PFSK-1 (cell line): ENCODE measurements at regions not wholly inside any gene's neighbourhood (a gene's known extent, or its start where the extent isn't known, plus 50 kb on each side); places are given as distances from the start of the nearest gene placed in this dataset.

Experiments used
- POLR2AphosphoS5 ChIP-seq: IDR thresholded peaks from 2 replicates; pipeline ENCODE4 v1.6.1; 2012; ENCODE audit warnings: low read depth, mild to moderate bottlenecking, control low read depth, low read length, moderate library complexity
- TAF1 ChIP-seq: IDR thresholded peaks from 2 replicates; pipeline ENCODE4 v1.6.1; 2012; ENCODE audit warnings: low read length, control low read depth, borderline replicate concordance; ENCODE audit not compliant: insufficient read depth
- TF ChIP-seq, protein P1 (sequence below), 2 experiments: IDR thresholded peaks; 2 replicates each; pipeline versions ENCODE4 v1.6.1 to v1.8.0; 2011 to 2012; ENCODE audit warnings: low read depth in 2 of 2, low read length in 2 of 2, control low read depth in 1 of 2, inconsistent platforms in 1 of 2, mild to moderate bottlenecking in 1 of 2, moderate library complexity in 1 of 2; ENCODE audit not compliant: insufficient read depth in 1 of 2

DNA sequence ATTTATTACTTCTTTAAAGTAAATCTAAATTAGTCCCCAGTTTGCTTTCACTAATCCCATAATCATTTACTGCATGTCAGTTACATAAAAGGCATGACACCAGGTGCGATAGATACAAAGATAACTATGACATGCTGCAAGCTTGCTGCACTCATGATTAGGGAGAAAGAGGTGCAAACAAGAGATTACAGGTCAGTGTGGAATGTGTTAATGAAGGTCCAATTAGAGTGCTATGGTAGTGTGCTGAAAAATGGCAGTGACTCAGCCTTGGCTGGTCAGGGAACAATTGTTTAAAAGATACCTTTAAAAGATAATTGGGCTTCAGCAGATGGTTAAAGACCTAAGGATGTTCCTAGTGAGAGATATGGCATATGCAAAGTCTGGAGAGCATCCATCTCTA lies 352.6 kb upstream of the TGFBR2 start:
- TF ChIP-seq POLR2AphosphoS5, result no peak
- TF ChIP-seq, protein P1, sequence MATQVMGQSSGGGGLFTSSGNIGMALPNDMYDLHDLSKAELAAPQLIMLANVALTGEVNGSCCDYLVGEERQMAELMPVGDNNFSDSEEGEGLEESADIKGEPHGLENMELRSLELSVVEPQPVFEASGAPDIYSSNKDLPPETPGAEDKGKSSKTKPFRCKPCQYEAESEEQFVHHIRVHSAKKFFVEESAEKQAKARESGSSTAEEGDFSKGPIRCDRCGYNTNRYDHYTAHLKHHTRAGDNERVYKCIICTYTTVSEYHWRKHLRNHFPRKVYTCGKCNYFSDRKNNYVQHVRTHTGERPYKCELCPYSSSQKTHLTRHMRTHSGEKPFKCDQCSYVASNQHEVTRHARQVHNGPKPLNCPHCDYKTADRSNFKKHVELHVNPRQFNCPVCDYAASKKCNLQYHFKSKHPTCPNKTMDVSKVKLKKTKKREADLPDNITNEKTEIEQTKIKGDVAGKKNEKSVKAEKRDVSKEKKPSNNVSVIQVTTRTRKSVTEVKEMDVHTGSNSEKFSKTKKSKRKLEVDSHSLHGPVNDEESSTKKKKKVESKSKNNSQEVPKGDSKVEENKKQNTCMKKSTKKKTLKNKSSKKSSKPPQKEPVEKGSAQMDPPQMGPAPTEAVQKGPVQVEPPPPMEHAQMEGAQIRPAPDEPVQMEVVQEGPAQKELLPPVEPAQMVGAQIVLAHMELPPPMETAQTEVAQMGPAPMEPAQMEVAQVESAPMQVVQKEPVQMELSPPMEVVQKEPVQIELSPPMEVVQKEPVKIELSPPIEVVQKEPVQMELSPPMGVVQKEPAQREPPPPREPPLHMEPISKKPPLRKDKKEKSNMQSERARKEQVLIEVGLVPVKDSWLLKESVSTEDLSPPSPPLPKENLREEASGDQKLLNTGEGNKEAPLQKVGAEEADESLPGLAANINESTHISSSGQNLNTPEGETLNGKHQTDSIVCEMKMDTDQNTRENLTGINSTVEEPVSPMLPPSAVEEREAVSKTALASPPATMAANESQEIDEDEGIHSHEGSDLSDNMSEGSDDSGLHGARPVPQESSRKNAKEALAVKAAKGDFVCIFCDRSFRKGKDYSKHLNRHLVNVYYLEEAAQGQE (IDR thresholded peaks at IDR 0.05; ENCODE audit: insufficient read depth in 1 of 2, low read depth in 2 of 2, low read length in 2 of 2), result no peak
- TF ChIP-seq TAF1, result no peak
